Activated CD4-positive, alpha-beta T cell treated with anti-CD3 and anti-CD28 coated beads, Interleukin-10, Interleukin-2, amounts not matched to agents 100 ng/mL and 50 ng/mL, durations not matched to agents 16 hours and 8 hours (primary cell): ENCODE measurements at regions not wholly inside any gene's neighbourhood (a gene's known extent, or its start where the extent isn't known, plus 50 kb on each side); places are given as distances from the start of the nearest gene placed in this dataset.
"Not testable (repeated sequence)": the region's sequence is repeated elsewhere in the genome, so short reads cannot be mapped to it uniquely, and the experiment has no call there.

ENCODE experiments used
- DNase-seq: peaks from one replicate; pipeline ENCODE4 v3.0.0-alpha.2; 2020

- DNase-seq = no peak
Measured at GRCh38 chr16:55044201-55044975, 113.7 kb downstream of the IRX5 start.

GRCh38 chr16:55045329-55045728 lies 114.7 kb downstream of the IRX5 start:
- no peak for DNase-seq

- no peak for DNase-seq
Measured at GRCh38 chr16:55045756-55046460, 115.2 kb downstream of the IRX5 start.

- no peak for DNase-seq
Measured at GRCh38 chr16:55046513-55046912, 115.8 kb downstream of the IRX5 start.

GRCh38 chr16:55046916-55047315 lies 116.3 kb downstream of the IRX5 start:
- no peak for DNase-seq

- DNase-seq = no peak
Measured at GRCh38 chr16:55047331-55047730, 116.7 kb downstream of the IRX5 start.

GRCh38 chr16:55047903-55048497 lies 117.3 kb downstream of the IRX5 start:
- no peak for DNase-seq

- no peak for DNase-seq
Measured at GRCh38 chr16:55048745-55049144, 118.1 kb downstream of the IRX5 start.

GRCh38 chr16:55051571-55052347 lies 121.1 kb downstream of the IRX5 start:
- no peak for DNase-seq

- DNase-seq = no peak
Measured at GRCh38 chr16:55052348-55052734, 121.7 kb downstream of the IRX5 start.

- DNase-seq = no peak
Measured at GRCh38 chr16:55052741-55053415, 122.2 kb downstream of the IRX5 start.

GRCh38 chr16:55055262-55055661 lies 124.6 kb downstream of the IRX5 start:
- no peak for DNase-seq

GRCh38 chr16:55056585-55057401 lies 126.1 kb downstream of the IRX5 start:
- DNase-seq = peak; percentile 5

- no peak for DNase-seq
Measured at GRCh38 chr16:55057866-55058265, 127.2 kb downstream of the IRX5 start.

- no peak for DNase-seq
Measured at GRCh38 chr16:55058576-55058975, 127.9 kb downstream of the IRX5 start.

GRCh38 chr16:55059146-55059545 lies 128.5 kb downstream of the IRX5 start:
- no peak for DNase-seq

GRCh38 chr16:55061126-55061525 lies 130.5 kb downstream of the IRX5 start:
- no peak for DNase-seq

- DNase-seq = no peak
Measured at GRCh38 chr16:55062442-55062841, 131.8 kb downstream of the IRX5 start.

GRCh38 chr16:55072976-55073375 lies 142.3 kb downstream of the IRX5 start:
- DNase-seq = no peak

- no peak for DNase-seq
Measured at GRCh38 chr16:55073830-55074229, 143.2 kb downstream of the IRX5 start.

- DNase-seq = not testable (repeated sequence)
Measured at GRCh38 chr16:55075208-55075607, 144.5 kb downstream of the IRX5 start.

GRCh38 chr16:55076053-55076452 lies 145.4 kb downstream of the IRX5 start:
- DNase-seq = no peak
